Panc1 (cell line): ENCODE measurements at regions not wholly inside any gene's neighbourhood (a gene's known extent, or its start where the extent isn't known, plus 50 kb on each side); places are given as distances from the start of the nearest gene placed in this dataset.

ENCODE experiments used
- ATAC-seq: fragments of 200-7000 bp; cut with Tn5 transposase; 2 replicates; pipeline ENCODE4 v1.9.1; 2020; ENCODE audit warnings: mild to moderate bottlenecking, moderate library complexity
- BruUV-seq: library from RNA; stranded (reverse); fragments of 400-500 nt; replicated peaks from 2 replicates; lab custom pipeline; 2021; lab: Mats Ljungman, UMichigan
- CTCF ChIA-PET: fragments of 300-600 bp; sonication (Branson Sonifier 250); formaldehyde crosslinking; loops from one replicate; lab custom pipeline; 2022; ENCODE audit warnings: antibody characterized with exemption; lab: Charles Lee
- POLR2A ChIA-PET: fragments of 300-600 bp; sonication (Branson Sonifier 250); formaldehyde crosslinking; loops from one replicate; lab custom pipeline; 2022; ENCODE audit warnings: antibody characterized with exemption; lab: Charles Lee
- DNase-seq: peaks from one replicate; pipeline ENCODE4 v3.0.0-alpha.2; 2010; ENCODE audit warnings: low read depth, low spot score
- H3K27ac ChIP-seq: 2 replicates; pipeline ENCODE4 v1.5.1; 2011; ENCODE audit warnings: mild to moderate bottlenecking, low read length, inconsistent platforms
- H3K27me3 ChIP-seq: fragments of 200-500 bp; sonication (Bioruptor generic); 2 replicates; pipeline ENCODE4 v1.6.0; 2014; ENCODE audit warnings: low read length, inconsistent platforms; ENCODE audit not compliant: control insufficient read depth, insufficient read depth
- H3K36me3 ChIP-seq: fragments of 200-500 bp; sonication (Bioruptor generic); 2 replicates; pipeline ENCODE4 v1.5.1; 2014; ENCODE audit warnings: inconsistent platforms, mild to moderate bottlenecking, low read length, moderate library complexity; ENCODE audit not compliant: control insufficient read depth, insufficient read depth
- H3K4me1 ChIP-seq: 2 replicates; pipeline ENCODE4 v1.5.1; 2011; ENCODE audit warnings: inconsistent platforms, mild to moderate bottlenecking, low read length, moderate library complexity; ENCODE audit not compliant: control insufficient read depth, insufficient read depth
- H3K4me3 ChIP-seq, 2 experiments: 2 replicates each; pipeline ENCODE4 v1.5.1; 2011 to 2012; ENCODE audit warnings: low read depth in 2 of 2, low read length in 2 of 2, mild to moderate bottlenecking in 2 of 2, inconsistent platforms in 1 of 2, moderate library complexity in 1 of 2
- H3K9me3 ChIP-seq: fragments of 200-500 bp; sonication (Bioruptor generic); 2 replicates; pipeline ENCODE4 v1.5.1; 2014; ENCODE audit warnings: low read depth, mild to moderate bottlenecking, inconsistent platforms, low read length, moderate library complexity; ENCODE audit not compliant: control insufficient read depth, insufficient read depth
- POLR2AphosphoS5 ChIP-seq: IDR thresholded peaks from 2 replicates; pipeline ENCODE4 v1.6.1; 2012; ENCODE audit warnings: mild to moderate bottlenecking, low read depth, low read length, moderate library complexity
- REST ChIP-seq, 2 experiments: IDR thresholded peaks; 2 replicates each; pipeline ENCODE4 v1.6.1; 2011 to 2012; ENCODE audit warnings: low read depth in 2 of 2, control low read depth in 1 of 2, low read length in 1 of 2, mild to moderate bottlenecking in 1 of 2, moderate library complexity in 1 of 2; ENCODE audit not compliant: insufficient read depth in 1 of 2
- SIN3A ChIP-seq: IDR thresholded peaks from 2 replicates; pipeline ENCODE4 v1.6.1; 2012; ENCODE audit warnings: low read depth, mild to moderate bottlenecking, low read length, moderate library complexity, borderline replicate concordance; ENCODE audit not compliant: insufficient read depth
- TCF7L2 ChIP-seq: IDR thresholded peaks from 2 replicates; pipeline ENCODE4 v1.6.1; 2011; ENCODE audit warnings: mild to moderate bottlenecking, low read depth, low read length, inconsistent platforms
- in situ Hi-C: cut with HindIII; loops from 2 replicates; pipeline ENCODE4 v1.10.0; 2016; ENCODE audit warnings: low sequenced_read_pairs, low pct_unique_long_range_greater_than_20kb
- intact Hi-C: fragments of 100-400 bp; cut with micrococcal nuclease; formaldehyde crosslinking; loops from one replicate; pipeline ENCODE4 v1.10.0; 2022; ENCODE audit not compliant: unreplicated experiment
- TF ChIP-seq, protein P1 (sequence below): fragments of 450-650 bp; IDR thresholded peaks from 2 replicates; pipeline ENCODE4 v1.5.1; 2017; ENCODE audit warnings: mild to moderate bottlenecking

DNA sequence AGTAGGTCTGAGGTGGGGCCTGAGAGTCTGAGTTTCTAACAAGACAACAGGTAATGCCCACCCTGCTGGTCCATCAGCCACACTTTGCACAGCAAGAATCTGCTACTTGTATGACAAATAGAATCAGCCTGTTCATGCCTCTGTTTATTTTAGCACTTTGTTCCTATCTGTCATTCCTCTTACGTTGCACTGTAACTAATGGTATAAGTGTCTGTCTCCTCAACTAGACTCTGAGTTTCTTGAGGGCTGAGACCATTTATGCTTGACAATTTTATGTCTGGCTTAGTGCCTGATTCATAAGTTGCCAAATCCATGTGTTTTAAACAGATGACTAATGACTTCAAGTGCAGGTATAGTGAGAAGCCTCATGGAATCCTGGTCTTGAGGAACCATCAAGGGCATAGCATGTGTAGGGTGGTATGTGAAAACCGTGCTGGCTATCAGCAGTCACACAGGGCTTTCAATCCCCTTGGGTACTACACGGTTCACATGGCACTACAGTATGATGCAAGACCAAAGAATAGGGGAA, 209.7 kb downstream of the C11orf91 start:
- DNase-seq (no peak), ATAC-seq (no peak)
- Histone ChIP-seq H3K9me3 (no peaks in the 10 kb centered on the region), H3K27ac (no peak overlapping the region), H3K4me3 (no peak overlapping the region), H3K4me1 (no peaks in the 10 kb centered on the region), H3K27me3 (no peaks in the 10 kb centered on the region), H3K36me3 (no peaks in the 10 kb centered on the region)
- ChIA-PET CTCF (no interaction called here), POLR2A (no interaction called here)
- TF ChIP-seq, protein P1, sequence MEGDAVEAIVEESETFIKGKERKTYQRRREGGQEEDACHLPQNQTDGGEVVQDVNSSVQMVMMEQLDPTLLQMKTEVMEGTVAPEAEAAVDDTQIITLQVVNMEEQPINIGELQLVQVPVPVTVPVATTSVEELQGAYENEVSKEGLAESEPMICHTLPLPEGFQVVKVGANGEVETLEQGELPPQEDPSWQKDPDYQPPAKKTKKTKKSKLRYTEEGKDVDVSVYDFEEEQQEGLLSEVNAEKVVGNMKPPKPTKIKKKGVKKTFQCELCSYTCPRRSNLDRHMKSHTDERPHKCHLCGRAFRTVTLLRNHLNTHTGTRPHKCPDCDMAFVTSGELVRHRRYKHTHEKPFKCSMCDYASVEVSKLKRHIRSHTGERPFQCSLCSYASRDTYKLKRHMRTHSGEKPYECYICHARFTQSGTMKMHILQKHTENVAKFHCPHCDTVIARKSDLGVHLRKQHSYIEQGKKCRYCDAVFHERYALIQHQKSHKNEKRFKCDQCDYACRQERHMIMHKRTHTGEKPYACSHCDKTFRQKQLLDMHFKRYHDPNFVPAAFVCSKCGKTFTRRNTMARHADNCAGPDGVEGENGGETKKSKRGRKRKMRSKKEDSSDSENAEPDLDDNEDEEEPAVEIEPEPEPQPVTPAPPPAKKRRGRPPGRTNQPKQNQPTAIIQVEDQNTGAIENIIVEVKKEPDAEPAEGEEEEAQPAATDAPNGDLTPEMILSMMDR, result no peak
- TF ChIP-seq POLR2AphosphoS5 (no peak), TCF7L2 (no peak), REST (IDR thresholded peaks at IDR 0.05; ENCODE audit: insufficient read depth in 1 of 2, low read depth in 2 of 2, low read length in 1 of 2) (no peak), SIN3A (no peak)
- intact Hi-C loops, result no loop called here
- BruUV-seq, result no TSS peak
- in situ Hi-C loops, result no loop called here

DNA sequence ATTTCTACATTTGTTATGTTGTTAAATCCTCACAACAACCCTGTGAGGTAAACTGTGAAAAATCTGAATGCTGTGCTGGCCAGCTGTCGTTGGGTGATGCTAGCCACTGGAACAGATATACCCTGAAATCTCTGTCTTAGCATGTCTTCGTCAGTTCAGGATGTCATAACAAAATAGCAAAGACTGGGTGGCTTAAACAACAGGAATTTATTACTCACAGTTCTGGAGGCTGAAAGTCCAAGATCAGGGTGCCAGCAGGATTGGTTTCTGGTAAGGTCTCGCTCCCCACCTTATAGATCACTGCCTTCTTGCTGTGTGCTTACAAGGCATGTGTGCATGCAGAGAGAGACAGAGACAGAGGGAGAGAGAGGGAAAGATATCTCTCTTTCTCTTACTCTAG, 211.7 kb downstream of the C11orf91 start:
- CTCF ChIA-PET, result no interaction called here
- Histone ChIP-seq H3K4me3 (no peak overlapping the region), H3K27me3 (no peaks in the 10 kb centered on the region), H3K9me3 (no peaks in the 10 kb centered on the region), H3K27ac (no peak overlapping the region), H3K36me3 (no peaks in the 10 kb centered on the region), H3K4me1 (no peaks in the 10 kb centered on the region)
- intact Hi-C loops, result no loop called here
- POLR2A ChIA-PET, result no interaction called here
- DNase-seq, result no peak
- no peak for TF ChIP-seq TCF7L2
- TF ChIP-seq SIN3A, result no peak
- no peak for TF ChIP-seq POLR2AphosphoS5
- no peak for TF ChIP-seq REST (IDR thresholded peaks at IDR 0.05; ENCODE audit: insufficient read depth in 1 of 2, low read depth in 2 of 2, low read length in 1 of 2)
- TF ChIP-seq, protein P1, result no peak
- no peak for ATAC-seq
- no TSS peak for BruUV-seq
- in situ Hi-C loops, result no loop called here
